NCI-H510A treated with DMSO at 0.1 percent for 48 hours (cell line): ENCODE measurements at regions not wholly inside any gene's neighbourhood (a gene's known extent, or its start where the extent isn't known, plus 50 kb on each side); places are given as distances from the start of the nearest gene placed in this dataset.

Experiments used
- DNase-seq: peaks from one replicate; lab custom pipeline; 2025; lab: John Stamatoyannopoulos, UW

DNA sequence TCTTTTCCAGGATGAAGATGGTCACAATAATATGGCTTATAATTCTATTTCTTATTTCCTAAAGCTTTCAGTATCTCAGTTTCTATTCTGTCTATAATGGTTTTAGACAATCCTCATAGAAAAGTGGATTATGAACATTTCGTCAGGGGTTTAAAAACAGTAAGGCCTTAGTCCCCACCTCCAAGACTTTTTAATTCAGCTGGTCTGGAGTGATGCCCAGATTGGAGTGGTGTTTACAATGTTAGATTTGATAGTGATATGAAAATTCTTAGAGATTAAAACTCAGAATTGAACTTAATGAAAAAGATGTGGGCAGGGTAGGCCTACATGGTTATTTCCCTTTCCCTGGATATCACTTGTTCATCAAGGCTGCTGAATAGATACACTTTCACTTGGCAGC is 1238.3 kb downstream of the SORCS3 start:
- no peak for DNase-seq

DNA sequence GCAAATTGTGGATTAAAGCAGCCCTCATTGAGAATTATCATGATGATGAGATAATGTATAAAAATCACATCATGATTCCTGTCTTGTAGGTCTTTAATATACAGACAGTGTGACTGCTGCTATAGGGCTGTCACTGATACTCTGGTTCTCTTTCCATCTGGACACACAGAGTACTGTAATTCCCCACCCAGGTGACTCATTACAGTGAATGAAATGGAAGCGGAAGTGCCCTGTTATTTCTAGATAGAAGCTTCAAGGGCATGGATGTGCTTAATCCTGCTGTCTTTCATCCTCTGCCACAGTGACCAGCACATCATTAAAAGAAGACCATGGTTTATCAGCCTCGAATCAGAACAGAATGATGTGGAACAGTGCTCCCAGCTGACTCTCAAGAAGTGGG is 1234.0 kb downstream of the SORCS3 start:
- no peak for DNase-seq

DNA sequence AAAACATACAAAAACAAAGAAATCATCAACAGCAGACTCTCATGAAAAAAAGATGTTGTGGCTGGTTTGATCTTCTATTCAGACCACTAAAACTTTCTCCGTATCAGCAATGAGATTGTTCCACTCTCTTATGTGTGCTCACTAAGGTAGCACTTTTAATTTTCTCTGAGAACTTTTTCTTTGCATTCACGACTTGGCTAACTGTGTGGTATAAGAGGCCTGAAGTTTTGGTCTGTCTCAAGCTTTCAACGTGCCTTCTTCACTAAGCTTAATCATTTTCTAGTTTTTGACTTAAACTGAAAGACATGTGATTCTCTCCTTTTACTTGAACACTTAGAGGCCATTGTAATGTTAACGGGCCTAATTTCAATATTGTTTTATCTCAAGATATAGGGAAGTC is 1231.6 kb downstream of the SORCS3 start:
- no peak for DNase-seq

DNA sequence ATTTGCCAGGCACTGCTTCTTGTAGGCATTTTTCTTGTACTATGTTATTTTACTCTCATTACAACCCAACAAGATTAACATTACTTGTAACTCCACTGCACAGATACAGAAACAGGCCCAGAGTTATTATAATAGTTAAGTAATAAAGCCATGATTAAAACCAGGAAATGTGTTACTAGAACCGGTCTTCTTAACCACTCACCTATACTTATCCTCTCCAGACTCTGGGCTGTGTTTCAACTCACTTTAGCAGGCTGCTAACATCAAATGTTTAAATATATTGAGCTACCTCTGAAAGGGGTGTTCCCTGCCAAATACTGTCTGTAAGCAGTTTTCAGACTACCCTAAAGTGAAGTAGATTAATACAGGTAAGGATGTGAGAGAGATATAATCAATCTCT is 1227.8 kb downstream of the SORCS3 start:
- DNase-seq = no peak

DNA sequence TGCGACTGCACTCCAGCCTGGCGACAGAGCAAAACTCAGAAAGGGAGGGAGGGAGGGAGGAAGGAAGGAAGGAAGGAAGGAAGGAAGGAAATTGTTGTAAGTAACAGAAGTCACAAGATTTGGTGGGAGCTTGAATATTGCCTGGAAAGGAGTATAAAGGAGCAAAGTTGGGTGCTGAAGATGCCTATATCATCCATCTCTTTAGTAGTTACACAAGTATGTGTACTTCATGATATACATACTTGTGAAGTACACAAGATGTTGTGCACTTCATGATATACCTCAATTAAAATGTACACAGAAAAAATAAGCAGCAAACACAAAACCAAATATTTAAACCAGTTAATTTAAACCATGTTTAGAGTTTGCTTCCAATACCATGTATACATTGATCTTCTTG is 1223.8 kb downstream of the SORCS3 start:
- no peak for DNase-seq

DNA sequence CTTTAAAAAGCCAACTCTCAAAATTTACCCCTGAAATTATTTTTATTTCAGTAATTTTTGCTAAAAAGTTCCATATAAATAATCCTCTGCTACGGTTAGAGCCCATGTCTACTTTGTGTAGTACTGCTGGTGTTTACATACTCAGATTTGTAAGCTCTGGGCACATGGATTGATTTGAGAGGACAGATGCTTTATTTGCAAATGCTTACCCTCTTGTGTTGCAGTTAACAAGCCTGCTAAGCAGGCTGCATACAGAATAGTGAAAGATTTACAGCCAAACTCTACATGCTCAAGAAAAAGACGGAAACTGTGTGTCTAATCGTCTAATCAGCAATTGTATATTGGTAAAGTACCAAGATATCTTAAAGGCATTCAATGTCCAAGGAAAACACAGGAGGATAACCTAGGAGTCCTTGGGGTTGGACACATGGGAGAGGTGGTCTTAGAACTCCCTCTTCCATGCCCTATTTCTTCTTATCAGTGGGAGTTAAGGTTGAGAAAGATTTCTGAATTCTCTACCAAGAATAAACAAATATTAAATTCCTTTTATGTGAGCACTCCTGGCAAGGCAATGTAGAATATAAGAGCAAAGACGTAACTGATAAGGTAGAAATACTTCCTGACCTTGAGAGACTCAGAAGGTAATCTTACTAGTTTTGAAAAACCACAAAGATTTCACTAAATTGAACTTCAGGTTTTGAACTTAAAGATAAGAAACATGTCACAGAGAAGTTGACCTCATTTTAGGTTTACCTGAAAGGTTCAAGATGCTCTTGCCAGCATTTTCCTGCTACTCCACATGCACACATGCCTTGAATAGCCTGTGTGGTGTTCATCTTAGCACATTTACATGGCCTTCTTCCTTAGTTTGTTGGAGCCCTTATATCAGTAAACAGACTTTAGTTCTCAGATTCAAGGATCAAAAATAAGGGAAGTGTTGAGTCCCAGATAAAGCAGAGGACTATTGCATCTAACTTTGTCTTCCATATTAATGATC is 1216.5 kb downstream of the SORCS3 start:
- DNase-seq = no peak

DNA sequence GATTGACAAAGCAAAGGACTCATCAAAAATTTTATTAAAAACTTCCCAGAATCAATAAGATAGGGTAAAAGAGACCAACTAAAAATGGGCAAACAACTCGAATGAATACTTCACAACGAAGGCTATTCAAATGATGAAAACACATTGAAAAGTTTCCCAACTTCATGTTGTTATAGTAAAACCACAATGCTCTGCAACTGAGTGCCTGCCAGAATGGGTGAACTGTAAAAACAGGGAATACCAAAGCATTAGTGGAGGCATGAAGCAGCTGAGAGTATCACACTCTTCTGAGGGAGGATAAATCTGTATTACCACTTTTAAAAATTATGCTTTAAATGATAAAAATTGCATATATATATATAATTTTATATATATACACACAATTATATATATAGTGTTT is 1214.7 kb downstream of the SORCS3 start:
- DNase-seq = no peak

DNA sequence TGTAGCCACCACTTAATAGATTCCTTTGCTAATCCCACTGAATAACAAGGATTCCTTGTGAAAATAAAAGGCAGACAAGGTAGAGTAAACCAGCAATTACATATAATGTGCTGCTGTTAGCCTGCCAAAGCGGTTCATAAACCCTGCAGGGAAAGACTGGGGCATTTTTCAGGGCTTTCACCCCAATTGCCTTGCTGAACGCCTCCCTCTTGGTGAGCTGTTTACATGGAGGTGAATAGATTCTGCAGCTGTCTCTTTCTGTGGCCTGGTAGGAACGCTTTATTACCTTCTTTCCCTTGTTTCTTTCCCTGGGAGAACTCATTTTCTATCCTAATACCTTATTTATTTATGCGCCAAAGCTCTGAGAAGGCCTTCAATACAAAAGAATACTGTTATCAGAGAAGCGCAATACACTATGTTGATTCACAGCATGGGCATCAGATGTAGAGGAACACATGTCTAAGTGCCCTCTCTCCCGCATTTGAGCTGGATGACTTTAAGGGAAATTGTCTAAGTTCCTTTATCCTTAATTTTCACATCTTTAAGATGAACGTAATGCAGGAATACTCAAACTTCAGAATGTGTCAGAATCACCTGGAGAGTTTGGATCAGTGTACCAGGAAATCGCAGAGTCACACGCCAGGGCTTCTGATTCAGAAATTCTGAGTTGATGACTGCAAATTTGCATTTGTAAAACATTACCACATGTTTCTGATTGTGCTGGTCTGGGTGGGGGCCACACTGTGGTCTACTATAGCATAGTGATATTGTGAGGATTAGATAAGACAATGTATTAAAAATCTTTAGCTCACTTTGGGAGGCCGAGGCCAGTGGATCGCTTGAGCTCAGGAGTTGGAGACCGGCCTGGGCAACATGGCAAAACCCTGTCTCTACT is 1203.8 kb downstream of the SORCS3 start:
- DNase-seq = no peak

DNA sequence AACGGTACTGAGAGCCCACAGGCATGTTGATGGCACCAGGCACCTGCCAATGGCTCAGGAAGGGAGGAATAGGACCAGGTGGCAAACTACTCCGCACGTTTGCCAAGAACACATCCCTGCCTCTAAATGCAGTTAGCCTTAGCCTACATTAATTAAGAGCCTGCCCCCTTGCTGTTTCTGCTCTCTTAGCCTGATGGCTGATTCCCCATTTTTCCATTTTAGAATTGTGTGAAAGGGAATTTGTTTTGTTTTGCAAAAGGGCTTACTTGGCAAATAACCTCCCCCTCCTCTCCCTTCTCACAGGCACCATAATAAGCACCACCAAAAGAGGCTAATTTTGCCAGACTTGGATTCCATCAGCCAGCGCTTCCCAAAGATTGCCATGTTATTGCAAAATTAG is 1203.2 kb downstream of the SORCS3 start:
- no peak for DNase-seq

DNA sequence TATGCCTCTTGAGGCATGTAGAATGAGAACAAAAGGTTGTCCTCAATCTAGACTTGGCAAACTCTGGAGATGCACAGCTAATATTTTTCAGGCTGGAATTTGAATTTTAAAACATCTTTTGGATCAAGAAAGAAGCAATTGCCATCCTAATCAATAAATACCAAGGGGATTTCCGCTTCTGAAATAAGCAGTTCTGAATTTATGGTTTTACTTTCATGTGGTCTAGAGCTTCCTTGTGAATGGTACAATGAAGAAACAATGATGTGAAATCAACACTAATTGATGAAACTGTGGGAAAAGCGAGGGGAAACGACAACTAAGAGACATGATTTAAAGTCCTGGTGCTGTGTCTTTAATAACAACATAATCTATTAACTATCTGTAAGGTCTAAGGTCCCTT is 1202.7 kb downstream of the SORCS3 start:
- DNase-seq = no peak

DNA sequence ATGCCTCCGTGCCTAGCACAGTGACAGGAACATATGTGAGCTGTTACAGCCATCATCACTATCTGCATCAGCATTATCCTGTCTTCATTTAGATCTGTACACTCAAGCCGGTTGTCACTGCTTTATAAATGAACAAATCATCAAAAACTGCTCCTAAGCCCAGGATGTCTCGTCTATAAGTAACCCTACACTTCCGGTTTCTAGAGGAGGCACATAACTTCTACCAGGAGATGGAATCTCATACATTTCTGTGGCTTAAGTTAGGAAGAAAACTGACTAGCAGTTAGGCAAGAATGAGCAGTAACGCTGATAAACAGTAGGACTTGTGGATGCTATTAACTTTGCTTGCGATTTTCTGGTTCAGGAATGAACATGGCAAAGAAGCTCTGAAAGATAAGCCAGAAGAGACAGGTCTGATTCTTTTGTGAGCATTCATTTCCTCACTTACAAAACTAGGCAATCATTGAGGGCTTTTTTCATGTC is 1199.2 kb downstream of the SORCS3 start:
- DNase-seq = no peak

DNA sequence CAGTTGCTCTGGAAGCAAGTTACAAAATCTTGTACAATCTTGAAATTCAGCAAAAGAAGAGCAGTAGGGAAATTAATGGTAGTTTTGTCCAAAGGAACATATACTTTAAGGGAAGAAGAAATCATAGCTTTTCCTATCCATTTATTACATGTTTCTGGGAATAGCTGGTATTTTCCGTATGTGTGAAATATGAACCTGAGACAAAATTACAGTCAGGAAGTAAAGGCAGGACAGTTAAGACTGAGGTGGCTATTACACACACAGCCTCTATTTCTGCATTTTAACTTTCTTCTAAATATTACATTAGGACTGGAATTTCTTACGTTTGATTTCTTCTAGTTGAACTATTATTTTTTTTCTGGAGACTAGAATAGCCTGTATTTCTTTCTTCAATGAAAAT is 1197.3 kb downstream of the SORCS3 start:
- DNase-seq = no peak

DNA sequence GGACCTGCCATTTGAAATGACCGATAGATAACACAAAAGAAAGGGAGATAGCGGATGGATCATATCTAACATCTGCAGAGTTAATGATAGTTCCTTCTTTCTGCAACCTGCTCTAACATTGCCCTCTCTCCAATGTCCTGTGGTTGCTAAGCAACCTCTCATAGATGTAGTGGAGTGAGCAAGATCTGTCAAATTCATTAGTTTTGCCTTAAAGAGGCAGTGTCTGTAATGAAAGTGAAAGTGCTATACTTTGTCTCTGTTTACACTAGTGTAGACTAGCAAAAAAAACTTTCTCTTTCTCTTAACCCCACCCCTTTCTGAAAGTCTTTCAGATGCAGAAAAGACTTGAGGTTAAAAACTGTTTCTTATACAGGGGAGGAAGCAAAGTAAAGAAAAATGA is 1196.9 kb downstream of the SORCS3 start:
- no peak for DNase-seq

DNA sequence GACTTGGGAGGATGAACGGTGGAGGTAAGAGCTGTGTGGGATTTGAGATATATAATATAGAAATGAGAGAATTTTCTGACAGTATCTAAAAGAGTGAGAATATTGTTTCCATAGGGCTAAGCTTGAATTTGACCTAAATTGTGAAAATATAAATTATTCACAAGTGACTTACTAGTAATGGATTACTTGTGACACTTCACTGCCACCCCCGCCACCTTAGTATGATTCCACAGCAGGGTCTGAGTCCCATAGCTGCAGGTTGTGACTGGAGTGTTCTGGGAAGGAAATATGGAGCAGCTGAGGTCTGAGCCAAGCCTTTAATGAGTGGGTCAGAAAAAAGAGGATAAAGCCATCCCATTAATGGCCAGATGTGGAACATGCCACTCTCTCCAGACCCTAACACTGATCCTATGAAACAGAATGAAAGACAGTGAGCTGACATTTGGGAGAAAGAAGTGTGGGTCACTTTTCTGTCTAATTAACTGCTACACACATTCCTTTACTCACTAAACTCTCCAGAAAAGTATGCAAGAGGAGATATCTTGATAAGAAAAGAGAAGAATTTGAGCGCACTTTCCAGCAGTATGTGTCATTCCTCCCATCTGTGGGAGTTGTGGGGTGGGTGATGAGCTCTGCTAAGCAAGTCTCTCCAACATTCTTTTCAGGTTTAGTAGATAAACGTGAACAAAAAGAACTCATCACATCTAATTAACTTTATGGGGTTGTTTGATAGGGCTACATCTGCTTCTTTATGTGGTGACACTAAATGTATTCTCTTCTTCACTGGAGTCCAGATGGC is 1193.4 kb downstream of the SORCS3 start:
- DNase-seq = no peak

DNA sequence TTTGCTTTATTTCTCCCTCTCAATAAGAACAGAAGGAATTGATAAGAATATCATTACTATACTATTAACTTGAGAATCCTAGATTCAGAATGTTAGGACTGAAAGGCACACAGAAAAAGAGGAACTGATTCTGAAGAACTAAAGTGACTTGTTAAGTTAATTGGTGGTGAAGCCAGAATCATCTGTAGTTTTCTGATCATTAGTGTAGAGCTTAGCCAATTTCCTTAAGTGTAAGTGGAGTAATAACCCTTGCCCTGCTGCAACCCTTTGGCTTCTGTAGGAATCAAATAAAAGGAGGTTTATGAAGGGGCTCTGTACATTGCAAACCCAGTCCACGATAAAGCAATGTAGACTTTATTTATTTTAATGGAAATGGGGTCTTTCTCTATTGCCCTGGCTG is 1186.0 kb downstream of the SORCS3 start:
- no peak for DNase-seq

DNA sequence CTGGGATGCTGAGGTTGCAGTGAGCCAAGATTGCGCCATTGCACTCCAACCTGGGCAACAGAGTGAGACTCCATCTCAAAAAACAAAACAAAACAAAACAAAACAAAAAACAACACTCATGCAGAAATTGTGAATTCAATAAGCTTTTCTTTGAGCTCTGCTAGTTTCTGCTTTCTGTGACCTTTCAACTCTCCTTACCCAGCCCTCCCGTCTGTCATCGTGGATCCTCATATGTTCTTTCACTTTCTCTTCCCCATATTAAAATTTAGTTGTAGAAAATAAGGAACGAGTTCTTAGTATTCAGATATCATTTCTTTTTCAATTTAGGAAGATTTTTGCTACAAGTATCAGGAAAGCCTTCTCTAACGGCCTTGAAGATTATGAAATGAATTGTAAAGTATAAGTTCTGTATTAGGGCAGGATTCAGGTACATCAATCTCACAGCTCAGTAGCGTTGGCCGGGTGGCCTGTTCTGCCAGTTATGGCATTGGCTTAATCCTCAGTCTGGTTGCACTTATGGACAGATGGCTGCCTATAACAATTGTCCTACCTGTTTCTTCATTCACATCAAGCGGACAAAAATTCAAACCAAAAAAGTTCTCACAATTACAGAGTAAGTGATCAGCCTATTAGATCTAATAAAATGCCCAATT is 1167.0 kb downstream of the SORCS3 start:
- DNase-seq = no peak

DNA sequence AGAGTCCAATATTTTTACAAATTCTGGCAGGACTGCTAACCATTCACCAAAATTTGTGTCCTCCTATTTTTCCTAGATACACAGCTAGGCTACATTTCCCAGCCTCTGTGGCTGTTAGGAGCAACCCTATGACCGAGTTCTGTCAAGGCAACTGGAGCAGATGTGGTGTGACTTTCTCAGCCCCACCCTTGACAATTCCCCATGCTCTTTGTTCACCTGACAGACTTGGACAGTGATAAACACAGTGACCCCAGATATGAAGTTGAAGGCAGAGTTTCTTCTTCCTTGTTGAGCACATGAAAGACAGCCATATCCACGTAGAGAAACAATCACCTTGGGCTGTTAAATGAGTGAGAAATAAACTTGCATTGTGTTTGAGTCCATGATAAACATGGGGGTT is 1162.1 kb downstream of the SORCS3 start:
- DNase-seq = no peak

DNA sequence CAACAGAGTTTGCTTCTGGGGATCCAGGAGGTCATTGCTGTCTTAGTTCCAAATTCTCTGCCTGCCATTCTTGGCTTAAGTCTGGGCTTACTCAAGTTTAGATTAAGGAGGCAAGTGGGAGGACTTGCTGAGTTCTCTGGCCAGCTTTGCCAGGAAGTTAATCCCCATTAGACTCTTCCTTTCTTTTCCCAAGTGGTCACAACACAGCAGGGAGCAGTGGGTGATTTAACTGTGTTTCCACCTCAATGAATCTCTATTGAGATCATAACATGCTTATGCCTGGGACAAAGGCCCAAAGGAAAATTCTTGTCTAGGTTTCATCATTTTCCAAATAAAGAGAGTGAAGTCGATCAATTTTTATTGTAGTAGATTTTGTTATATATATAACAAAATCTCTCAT is 1159.6 kb downstream of the SORCS3 start:
- DNase-seq = no peak

DNA sequence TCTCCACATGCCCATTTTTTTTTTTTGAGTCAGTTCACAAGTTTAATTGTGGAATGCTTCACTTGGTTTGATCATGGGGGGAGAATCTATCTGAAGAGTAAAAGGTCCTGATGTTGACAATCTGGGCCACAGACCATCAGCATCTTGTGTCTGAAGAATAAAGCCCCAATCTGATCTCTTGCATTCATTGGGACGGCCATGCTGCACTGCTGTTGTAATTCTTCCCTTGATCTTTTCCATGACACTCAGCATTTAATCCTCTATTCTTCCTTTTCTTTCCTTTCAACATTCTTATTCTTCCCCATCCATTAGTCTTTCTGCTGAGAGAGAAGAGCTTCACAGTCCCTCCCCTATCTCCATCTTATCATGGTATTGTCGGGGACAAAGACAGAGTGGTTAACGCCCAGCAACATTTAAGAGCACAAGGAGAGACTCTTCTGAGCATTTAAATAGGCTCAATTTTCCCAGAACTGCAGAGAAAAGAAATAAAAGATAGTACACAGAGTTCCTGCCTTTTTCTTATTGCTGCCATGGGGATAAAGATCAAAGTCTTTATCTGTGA is 1157.3 kb downstream of the SORCS3 start:
- DNase-seq = no peak

DNA sequence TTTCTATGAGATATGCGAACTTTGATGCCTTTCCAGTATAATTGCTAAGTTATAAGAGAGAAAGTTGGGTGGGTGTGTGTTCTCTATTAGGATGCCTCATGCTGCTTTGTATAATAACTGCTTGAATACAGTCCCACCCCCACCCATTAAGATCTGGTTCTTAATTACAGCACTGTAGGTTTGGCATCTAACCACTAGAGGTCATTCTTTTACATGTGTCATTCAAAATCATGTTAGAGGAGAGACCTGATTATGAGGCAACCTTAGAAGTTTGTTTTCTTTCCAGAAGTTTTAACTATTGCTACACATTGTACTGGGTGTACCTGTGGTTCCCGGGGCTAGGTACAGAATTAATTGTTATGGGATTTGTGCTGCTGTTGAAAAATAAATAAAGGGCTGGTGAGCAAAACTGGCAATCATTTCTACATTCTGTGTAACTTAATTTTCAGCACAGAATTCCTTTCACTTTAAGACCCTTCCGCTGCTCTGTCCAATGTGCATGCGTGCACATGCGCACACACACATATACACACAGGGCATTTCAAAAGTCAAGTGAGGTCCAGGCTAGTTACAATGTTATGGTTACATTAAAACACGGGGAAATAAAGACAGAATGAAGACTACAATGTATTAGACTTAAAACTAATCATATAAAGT is 1156.3 kb downstream of the SORCS3 start:
- peak; percentile 10 for DNase-seq

DNA sequence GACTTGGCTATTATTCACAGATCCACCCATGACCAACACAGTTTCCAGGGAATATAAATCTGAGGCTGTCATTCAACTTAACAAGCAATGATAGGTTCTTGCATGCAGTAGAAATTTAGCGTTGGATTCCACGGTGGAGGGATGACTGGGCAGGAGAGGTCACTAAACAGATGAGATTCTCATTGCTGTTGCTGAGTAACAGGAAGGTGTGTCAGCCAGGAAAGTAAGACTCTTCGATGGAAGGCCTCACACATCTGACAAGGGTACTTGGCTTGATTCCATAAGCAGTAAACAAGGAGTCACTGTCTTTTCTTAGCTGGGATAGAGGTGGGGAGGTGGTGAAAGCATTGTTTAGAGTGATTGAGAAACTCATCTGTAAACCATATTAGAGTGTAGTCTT is 1152.0 kb downstream of the SORCS3 start:
- no peak for DNase-seq
